GM12878 (cell line): ENCODE measurements at regions not wholly inside any gene's neighbourhood (a gene's known extent, or its start where the extent isn't known, plus 50 kb on each side); places are given as distances from the start of the nearest gene placed in this dataset.

ENCODE experiments used
- ATAC-seq: fragments of 200-7000 bp; cut with Tn5 transposase; 3 replicates; pipeline ENCODE4 v1.9.1; 2020; ENCODE audit warnings: mild to moderate bottlenecking, moderate library complexity
- BruUV-seq: library from RNA; stranded (reverse); fragments of 400-500 nt; replicated peaks from 2 replicates; lab custom pipeline; 2021; lab: Mats Ljungman, UMichigan
- CTCF ChIA-PET: fragments of 300-600 bp; sonication (Branson Sonifier 250); formaldehyde crosslinking; extraction: SDS; loops from one replicate; lab custom pipeline; 2021; ENCODE audit warnings: inconsistent platforms; lab: Yijun Ruan, JAX
- POLR2A ChIA-PET: fragments of 350-600 bp; formaldehyde crosslinking; extraction: SDS; loops from one replicate; lab custom pipeline; 2021; ENCODE audit warnings: inconsistent platforms; lab: Charles Lee
- RAD21 ChIA-PET: fragments of 300-600 bp; sonication (Branson Sonifier 250); formaldehyde crosslinking; loops from one replicate; lab custom pipeline; 2023; ENCODE audit warnings: antibody characterized with exemption; ENCODE audit not compliant: unreplicated experiment; lab: Charles Lee
- SMC1A ChIA-PET: fragments of 300-600 bp; sonication (Branson Sonifier 250); formaldehyde crosslinking; loops from one replicate; lab custom pipeline; 2023; ENCODE audit not compliant: unreplicated experiment, uncharacterized antibody; lab: Charles Lee
- DNase-seq: peaks from one replicate; pipeline ENCODE4 v3.0.0-alpha.2; 2011; ENCODE audit warnings: low read depth, low spot score
- FAIRE-seq: peaks from 3 replicates; lab custom pipeline; 2011; peaks lifted over from hg19 to GRCh38; lab: Jason Lieb, UNC
- H2AFZ ChIP-seq: 2 replicates; pipeline ENCODE4 v1.6.0; 2011; ENCODE audit warnings: low read depth, low read length, control low read depth; ENCODE audit not compliant: control insufficient read depth
- H3K27ac ChIP-seq: 2 replicates; pipeline ENCODE4 v1.5.1; 2011; ENCODE audit warnings: control low read depth; ENCODE audit not compliant: control insufficient read depth, insufficient read depth
- H3K27me3 ChIP-seq, 2 experiments: replicated peaks in 1 of 2; 2 replicates each; pipeline versions ENCODE4 v1.6.0 to v1.6.1; 2011; ENCODE audit warnings: low read length in 1 of 2; ENCODE audit not compliant: control insufficient read depth in 2 of 2, insufficient read depth in 2 of 2
- H3K36me3 ChIP-seq, 2 experiments: 2 replicates each; pipeline ENCODE4 v1.5.1; 2011; ENCODE audit warnings: low read length in 1 of 2; ENCODE audit not compliant: control insufficient read depth in 2 of 2, insufficient read depth in 2 of 2
- H3K4me1 ChIP-seq: 2 replicates; pipeline ENCODE4 v1.6.1; 2011; ENCODE audit warnings: mild to moderate bottlenecking, low read length, moderate library complexity, mixed read lengths; ENCODE audit not compliant: control insufficient read depth, insufficient read depth
- H3K4me2 ChIP-seq: 2 replicates; pipeline ENCODE4 v1.6.0; 2011; ENCODE audit warnings: control low read depth; ENCODE audit not compliant: control insufficient read depth, insufficient read depth
- H3K4me3 ChIP-seq: fragments of 200-600 bp; sonication (generic); 2 replicates; pipeline ENCODE4 v1.5.1; 2016
- H3K79me2 ChIP-seq: 2 replicates; pipeline ENCODE4 v1.6.0; 2011; ENCODE audit warnings: low read length; ENCODE audit not compliant: control insufficient read depth, insufficient read depth
- H3K9ac ChIP-seq: 2 replicates; pipeline ENCODE4 v1.8.0; 2011; ENCODE audit warnings: low read length, control low read depth, mixed read lengths; ENCODE audit not compliant: control insufficient read depth, insufficient read depth
- H3K9me3 ChIP-seq: replicated peaks from 3 replicates; pipeline ENCODE4 v1.5.1; 2011; ENCODE audit warnings: mild to moderate bottlenecking, low read length; ENCODE audit not compliant: control insufficient read depth, insufficient read depth
- H4K20me1 ChIP-seq: 2 replicates; pipeline ENCODE4 v1.6.0; 2011; ENCODE audit not compliant: control insufficient read depth, insufficient read depth
- BMI1 ChIP-seq: fragments of 450-650 bp; IDR thresholded peaks from 2 replicates; pipeline ENCODE4 v1.6.1; 2016; ENCODE audit warnings: mild to moderate bottlenecking, moderate library complexity, borderline replicate concordance
- CEBPB ChIP-seq, 2 experiments: fragments of 150-350 bp in 1 of 2; IDR thresholded peaks; 2 replicates each; pipeline ENCODE4 v1.6.1; 2012 to 2014; ENCODE audit warnings: low read depth in 2 of 2, low read length in 2 of 2, borderline replicate concordance in 1 of 2, inconsistent platforms in 1 of 2
- GABPA ChIP-seq: IDR thresholded peaks from 2 replicates; pipeline ENCODE4 v1.6.1; 2014; ENCODE audit warnings: antibody characterized with exemption, low read depth, mild to moderate bottlenecking, inconsistent platforms
- HDAC2 ChIP-seq: fragments of 200-600 bp; sonication (generic); IDR thresholded peaks from 2 replicates; pipeline ENCODE4 v1.6.1; 2017
- LARP7 ChIP-seq: fragments of 450-650 bp; IDR thresholded peaks from 2 replicates; pipeline ENCODE4 v1.6.1; 2017; ENCODE audit warnings: mild to moderate bottlenecking
- POU2F2 ChIP-seq: IDR thresholded peaks from 3 replicates; pipeline ENCODE4 v1.6.1; 2011; ENCODE audit warnings: low read depth, mild to moderate bottlenecking, low read length, borderline replicate concordance
- RB1 ChIP-seq: fragments of 450-650 bp; formaldehyde crosslinking; IDR thresholded peaks from 2 replicates; pipeline ENCODE4 v1.6.1; 2017; ENCODE audit warnings: mild to moderate bottlenecking, borderline replicate concordance
- SUZ12 ChIP-seq: fragments of 200-600 bp; sonication (generic); IDR thresholded peaks from one replicate; pipeline ENCODE4 v1.6.1; 2018; ENCODE audit warnings: antibody characterized with exemption, mild to moderate bottlenecking; ENCODE audit not compliant: unreplicated experiment
- TAF1 ChIP-seq: IDR thresholded peaks from 2 replicates; pipeline ENCODE4 v1.6.1; 2011; ENCODE audit warnings: mild to moderate bottlenecking, low read depth, low read length, borderline replicate concordance
- ZNF384 ChIP-seq: IDR thresholded peaks from 2 replicates; pipeline ENCODE4 v1.6.1; 2012; ENCODE audit warnings: low read depth, mild to moderate bottlenecking, low read length, improper control_type of control experiment, borderline replicate concordance
- WGBS: methylation state at CpG from one replicate; pipeline ENCODE4 v1.1.6; 2016; ENCODE audit warnings: low lambda C conversion rate; ENCODE audit not compliant: insufficient replicate concordance, insufficient coverage; ENCODE audit errors: missing lambda C conversion rate; 5-methylcytosine and 5-hydroxymethylcytosine counted together
- in situ Hi-C: fragments of 300-500 bp; cut with MboI; formaldehyde crosslinking; loops from 9 replicates; pipeline ENCODE4 v1.14.3; 2018; ENCODE audit warnings: mixed read lengths
- intact Hi-C: fragments of 100-400 bp; cut with micrococcal nuclease; formaldehyde crosslinking; loops from one replicate; pipeline ENCODE4 v1.14.2; 2022; ENCODE audit not compliant: unreplicated experiment
- TF ChIP-seq, protein P1 (sequence below): fragments of 450-650 bp; IDR thresholded peaks from 2 replicates; pipeline ENCODE4 v1.6.1; 2017; ENCODE audit warnings: mild to moderate bottlenecking, moderate library complexity
- TF ChIP-seq, protein P2 (sequence below): fragments of 450-650 bp; IDR thresholded peaks from 2 replicates; pipeline ENCODE4 v1.6.1; 2014; ENCODE audit warnings: mild to moderate bottlenecking
- TF ChIP-seq, protein P3 (sequence below): IDR thresholded peaks from 2 replicates; pipeline ENCODE4 v1.6.1; 2011; ENCODE audit warnings: low read depth, low read length, improper control_type of control experiment, borderline replicate concordance

DNA sequence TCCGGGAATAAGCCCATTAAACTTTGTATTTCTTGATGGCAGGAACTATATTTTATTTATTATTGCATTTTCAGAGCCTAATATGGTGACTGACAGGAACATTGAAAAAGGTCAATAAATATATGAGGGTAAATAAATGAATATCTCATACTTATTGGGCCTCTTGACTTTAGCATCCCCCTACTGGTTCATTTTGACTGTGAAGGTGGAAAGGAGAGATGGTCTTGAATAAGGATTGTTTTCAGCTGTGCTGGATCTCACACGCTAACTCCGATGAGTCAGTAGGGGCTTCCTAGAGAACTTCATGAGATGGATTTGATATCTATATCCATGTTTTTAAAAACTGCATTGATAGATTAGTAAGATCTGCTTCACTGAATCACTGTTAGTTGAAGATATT lies 1026.0 kb downstream of the REEP3 start:
- ChIA-PET CTCF (no interaction called here), RAD21 (no interaction called here), POLR2A (no interaction called here), SMC1A (interaction anchor here (1.4 kb wide), 1 partner anchor 9 kb away, joined by 3 read pairs; no protein-coding TSS in a partner anchor)
- no peaks in the 10 kb centered on the region for H4K20me1 ChIP-seq
- DNase-seq (no peak), ATAC-seq (no peak), FAIRE-seq (no peak)
- no peak overlapping the region for H3K4me3 ChIP-seq
- WGBS: 65% methylated on average over 3 of the region's 3 CpGs
- no peaks in the 10 kb centered on the region for H3K36me3 ChIP-seq
- no peak overlapping the region for H2AFZ ChIP-seq
- H3K79me2 ChIP-seq: no peaks in the 10 kb centered on the region
- H3K9ac ChIP-seq: no peak overlapping the region
- no peak overlapping the region for H3K4me2 ChIP-seq
- BruUV-seq: no TSS peak
- no peaks in the 10 kb centered on the region for H3K9me3 ChIP-seq
- in situ Hi-C loops (no loop called here), intact Hi-C loops (no loop called here)
- TF ChIP-seq HDAC2: no peak
- H3K27ac ChIP-seq: no peak overlapping the region
- H3K4me1 ChIP-seq: no peaks in the 10 kb centered on the region
- no peaks in the 10 kb centered on the region for H3K27me3 ChIP-seq

DNA sequence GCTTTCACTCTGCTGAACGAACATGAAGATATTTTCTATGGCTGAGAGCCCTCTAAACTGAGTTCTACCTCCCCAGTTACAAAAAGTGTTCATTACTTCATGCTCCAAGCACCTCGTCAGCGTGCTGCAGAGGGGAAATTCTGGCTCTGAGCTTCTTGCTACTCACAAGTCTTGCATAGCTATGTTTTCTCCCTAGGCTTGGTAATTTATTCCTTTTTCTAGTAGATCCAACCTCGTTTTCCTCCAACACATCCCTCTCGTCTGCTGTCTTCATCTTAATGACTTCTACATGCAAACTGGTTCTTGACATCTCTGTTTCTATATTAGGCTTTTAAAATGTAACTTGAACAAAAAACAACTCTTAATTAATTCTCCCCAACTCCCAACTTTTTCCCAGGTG lies 1034.5 kb downstream of the REEP3 start:
- no peaks in the 10 kb centered on the region for H3K79me2 ChIP-seq
- in situ Hi-C loops: no loop called here
- H3K36me3 ChIP-seq: no peaks in the 10 kb centered on the region
- no peaks in the 10 kb centered on the region for H4K20me1 ChIP-seq
- no peak overlapping the region for H3K4me3 ChIP-seq
- no peak overlapping the region for H2AFZ ChIP-seq
- ChIA-PET CTCF (no interaction called here), POLR2A (no interaction called here), SMC1A (no interaction called here), RAD21 (no interaction called here)
- DNase-seq (no peak), ATAC-seq (no peak), FAIRE-seq (no peak)
- H3K4me2 ChIP-seq: no peak overlapping the region
- H3K27ac ChIP-seq: no peak overlapping the region
- intact Hi-C loops: no loop called here
- H3K27me3 ChIP-seq: no peaks in the 10 kb centered on the region
- H3K9ac ChIP-seq: no peak overlapping the region
- no TSS peak for BruUV-seq
- H3K4me1 ChIP-seq: no peaks in the 10 kb centered on the region
- 0% methylated on average over 5 of the region's 5 CpGs for WGBS
- H3K9me3 ChIP-seq: no peaks in the 10 kb centered on the region
- TF ChIP-seq GABPA (no peak), CEBPB (IDR thresholded peaks at IDR 0.05; ENCODE audit: borderline replicate concordance in 1 of 2, low read depth in 2 of 2, low read length in 2 of 2) (no peak), LARP7 (no peak), RB1 (no peak), POU2F2 (no peak), ZNF384 (no peak), SUZ12 (no peak), BMI1 (no peak), TAF1 (no peak)
- TF ChIP-seq, protein P1, sequence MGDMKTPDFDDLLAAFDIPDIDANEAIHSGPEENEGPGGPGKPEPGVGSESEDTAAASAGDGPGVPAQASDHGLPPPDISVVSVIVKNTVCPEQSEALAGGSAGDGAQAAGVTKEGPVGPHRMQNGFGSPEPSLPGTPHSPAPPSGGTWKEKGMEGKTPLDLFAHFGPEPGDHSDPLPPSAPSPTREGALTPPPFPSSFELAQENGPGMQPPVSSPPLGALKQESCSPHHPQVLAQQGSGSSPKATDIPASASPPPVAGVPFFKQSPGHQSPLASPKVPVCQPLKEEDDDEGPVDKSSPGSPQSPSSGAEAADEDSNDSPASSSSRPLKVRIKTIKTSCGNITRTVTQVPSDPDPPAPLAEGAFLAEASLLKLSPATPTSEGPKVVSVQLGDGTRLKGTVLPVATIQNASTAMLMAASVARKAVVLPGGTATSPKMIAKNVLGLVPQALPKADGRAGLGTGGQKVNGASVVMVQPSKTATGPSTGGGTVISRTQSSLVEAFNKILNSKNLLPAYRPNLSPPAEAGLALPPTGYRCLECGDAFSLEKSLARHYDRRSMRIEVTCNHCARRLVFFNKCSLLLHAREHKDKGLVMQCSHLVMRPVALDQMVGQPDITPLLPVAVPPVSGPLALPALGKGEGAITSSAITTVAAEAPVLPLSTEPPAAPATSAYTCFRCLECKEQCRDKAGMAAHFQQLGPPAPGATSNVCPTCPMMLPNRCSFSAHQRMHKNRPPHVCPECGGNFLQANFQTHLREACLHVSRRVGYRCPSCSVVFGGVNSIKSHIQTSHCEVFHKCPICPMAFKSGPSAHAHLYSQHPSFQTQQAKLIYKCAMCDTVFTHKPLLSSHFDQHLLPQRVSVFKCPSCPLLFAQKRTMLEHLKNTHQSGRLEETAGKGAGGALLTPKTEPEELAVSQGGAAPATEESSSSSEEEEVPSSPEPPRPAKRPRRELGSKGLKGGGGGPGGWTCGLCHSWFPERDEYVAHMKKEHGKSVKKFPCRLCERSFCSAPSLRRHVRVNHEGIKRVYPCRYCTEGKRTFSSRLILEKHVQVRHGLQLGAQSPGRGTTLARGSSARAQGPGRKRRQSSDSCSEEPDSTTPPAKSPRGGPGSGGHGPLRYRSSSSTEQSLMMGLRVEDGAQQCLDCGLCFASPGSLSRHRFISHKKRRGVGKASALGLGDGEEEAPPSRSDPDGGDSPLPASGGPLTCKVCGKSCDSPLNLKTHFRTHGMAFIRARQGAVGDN: no peak
- TF ChIP-seq, protein P2, sequence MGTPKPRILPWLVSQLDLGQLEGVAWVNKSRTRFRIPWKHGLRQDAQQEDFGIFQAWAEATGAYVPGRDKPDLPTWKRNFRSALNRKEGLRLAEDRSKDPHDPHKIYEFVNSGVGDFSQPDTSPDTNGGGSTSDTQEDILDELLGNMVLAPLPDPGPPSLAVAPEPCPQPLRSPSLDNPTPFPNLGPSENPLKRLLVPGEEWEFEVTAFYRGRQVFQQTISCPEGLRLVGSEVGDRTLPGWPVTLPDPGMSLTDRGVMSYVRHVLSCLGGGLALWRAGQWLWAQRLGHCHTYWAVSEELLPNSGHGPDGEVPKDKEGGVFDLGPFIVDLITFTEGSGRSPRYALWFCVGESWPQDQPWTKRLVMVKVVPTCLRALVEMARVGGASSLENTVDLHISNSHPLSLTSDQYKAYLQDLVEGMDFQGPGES: no peak
- TF ChIP-seq, protein P3, sequence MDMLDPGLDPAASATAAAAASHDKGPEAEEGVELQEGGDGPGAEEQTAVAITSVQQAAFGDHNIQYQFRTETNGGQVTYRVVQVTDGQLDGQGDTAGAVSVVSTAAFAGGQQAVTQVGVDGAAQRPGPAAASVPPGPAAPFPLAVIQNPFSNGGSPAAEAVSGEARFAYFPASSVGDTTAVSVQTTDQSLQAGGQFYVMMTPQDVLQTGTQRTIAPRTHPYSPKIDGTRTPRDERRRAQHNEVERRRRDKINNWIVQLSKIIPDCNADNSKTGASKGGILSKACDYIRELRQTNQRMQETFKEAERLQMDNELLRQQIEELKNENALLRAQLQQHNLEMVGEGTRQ: no peak
